SK-N-SH (cell line): ENCODE measurements at regions not wholly inside any gene's neighbourhood (a gene's known extent, or its start where the extent isn't known, plus 50 kb on each side); places are given as distances from the start of the nearest gene placed in this dataset.

Experiments used
- CHD2 ChIP-seq: fragments of 150-350 bp; IDR thresholded peaks from 2 replicates; pipeline ENCODE4 v1.6.1; 2018; ENCODE audit warnings: low read length; ENCODE audit not compliant: partially characterized antibody
- CTCF ChIP-seq: fragments of 200-600 bp; sonication (generic); IDR thresholded peaks from 2 replicates; pipeline ENCODE4 v1.6.1; 2017; ENCODE audit warnings: antibody characterized with exemption, mild to moderate bottlenecking, moderate library complexity
- JUND ChIP-seq: IDR thresholded peaks from 2 replicates; pipeline ENCODE4 v1.4.0; 2012
- SIN3A ChIP-seq: IDR thresholded peaks from 2 replicates; pipeline ENCODE4 v1.6.1; 2012; ENCODE audit warnings: low read depth, mild to moderate bottlenecking, low read length, moderate library complexity, borderline replicate concordance
- YY1 ChIP-seq: IDR thresholded peaks from 2 replicates; pipeline ENCODE4 v1.4.0; 2012; ENCODE audit warnings: low read depth, mild to moderate bottlenecking

DNA sequence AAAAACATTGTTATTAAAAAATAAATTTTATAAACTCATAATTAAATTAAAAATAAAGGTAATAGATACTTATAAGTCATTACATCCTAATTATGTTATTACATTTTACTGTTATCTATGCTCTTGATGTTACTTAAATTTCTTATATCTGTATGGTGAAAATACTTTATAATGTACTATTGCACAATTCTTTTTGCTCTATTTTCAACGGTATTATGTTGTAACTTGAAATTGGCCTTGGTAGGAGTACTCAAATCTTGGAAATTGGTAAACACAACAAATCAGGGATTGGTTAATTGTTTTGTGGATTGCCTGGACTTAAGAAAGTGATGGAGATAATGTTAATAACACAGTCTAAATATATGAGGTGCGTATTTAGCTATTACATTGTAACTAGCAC, 273.3 kb downstream of the MDFIC start:
- no peak for TF ChIP-seq CHD2
- no peak for TF ChIP-seq JUND
- no peak for TF ChIP-seq CTCF
- TF ChIP-seq SIN3A, result no peak
- no peak for TF ChIP-seq YY1
